ENCODE measurements at regions not wholly inside any gene's neighbourhood (a gene's known extent, or its start where the extent isn't known, plus 50 kb on each side); places are given as distances from the start of the nearest gene placed in this dataset.
"Not testable (repeated sequence)": the region's sequence is repeated elsewhere in the genome, so short reads cannot be mapped to it uniquely, and the experiment has no call there.

GRCh38 chr18:65998971-65999700 lies 248.3 kb downstream of the CDH7 start:
- TF ChIP-seq CTCF (conservative IDR thresholded peaks at IDR 0.05 in 1 of 2, IDR thresholded peaks at IDR 0.05 in 1 of 2; ENCODE audit: extremely low read depth in 1 of 2, insufficient read depth in 1 of 2, low read depth in 1 of 2, low read length in 2 of 2); EZH2 (IDR thresholded peaks at IDR 0.05; ENCODE audit: borderline replicate concordance, low read length): not testable (repeated sequence)

All from mammary epithelial cell (primary cell).